HG03571 (cell line): ENCODE measurements at regions not wholly inside any gene's neighbourhood (a gene's known extent, or its start where the extent isn't known, plus 50 kb on each side); places are given as distances from the start of the nearest gene placed in this dataset.
A peak's percentile ranks its signal among the peaks of the same experiment; 100 is the strongest.

Experiments
- ATAC-seq: cut with Tn5 transposase; IDR thresholded peaks from one replicate; pipeline ENCODE4 v1.9.1; 2021; ENCODE audit not compliant: unreplicated experiment

DNA sequence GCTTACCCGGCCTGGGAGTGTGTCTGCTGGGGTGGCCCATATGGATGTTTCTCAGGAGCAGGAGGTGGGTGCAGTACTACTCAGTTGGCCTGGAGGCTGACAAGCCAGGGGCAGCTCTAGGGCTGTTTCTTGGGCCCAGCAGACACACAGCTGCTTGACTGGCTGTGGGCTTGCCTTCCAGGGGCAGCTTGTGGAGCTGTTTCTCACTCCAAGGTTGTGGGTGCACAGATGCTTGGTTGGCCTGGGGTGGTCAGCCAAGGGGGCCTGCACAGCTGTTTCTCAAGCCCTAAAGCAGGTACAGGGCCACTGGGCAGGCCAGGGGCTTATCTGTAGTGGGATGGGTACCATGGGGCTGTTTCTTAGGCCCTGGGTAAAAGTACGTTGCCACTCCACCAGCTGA lies 1078.1 kb upstream of the ADGRL2 start:
- ATAC-seq = no peak

DNA sequence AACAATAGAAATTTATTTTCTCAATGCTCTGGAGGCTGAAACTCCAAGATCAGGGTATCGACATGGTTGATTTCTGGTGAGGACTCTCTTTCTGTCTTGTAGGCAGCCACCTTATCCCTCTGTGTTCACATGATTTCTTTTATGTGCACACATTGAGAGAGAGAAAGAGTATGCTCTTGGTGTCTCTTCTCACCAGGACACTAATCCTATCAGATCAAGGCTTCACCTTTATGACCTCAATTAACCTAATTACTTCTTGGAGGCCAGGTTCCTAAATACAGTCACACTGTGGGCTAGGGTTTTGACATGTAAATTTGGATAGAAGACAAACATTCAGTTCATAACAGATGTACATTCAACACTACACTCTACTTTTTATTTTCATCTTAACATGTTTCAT lies 1094.2 kb upstream of the ADGRL2 start:
- no peak for ATAC-seq

DNA sequence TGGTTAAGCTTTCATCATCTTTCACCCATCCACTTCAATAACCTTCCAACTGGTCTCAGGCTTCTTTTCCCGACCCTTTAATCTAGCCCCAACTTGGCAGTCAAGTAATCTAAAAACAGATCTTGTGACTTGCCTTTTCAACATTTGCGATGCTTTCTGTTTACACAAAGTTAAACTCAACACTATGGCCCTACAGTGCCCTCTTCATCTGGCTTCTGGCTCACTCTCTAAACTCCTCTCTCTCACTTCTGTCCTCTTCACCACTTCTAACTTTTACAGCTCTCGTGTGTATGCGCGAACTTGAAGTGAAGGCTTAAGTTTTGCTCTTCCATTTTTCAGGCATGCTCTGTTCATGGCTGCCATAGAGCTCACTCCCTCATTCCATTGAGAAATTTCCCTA lies 1122.3 kb upstream of the ADGRL2 start:
- ATAC-seq = no peak

DNA sequence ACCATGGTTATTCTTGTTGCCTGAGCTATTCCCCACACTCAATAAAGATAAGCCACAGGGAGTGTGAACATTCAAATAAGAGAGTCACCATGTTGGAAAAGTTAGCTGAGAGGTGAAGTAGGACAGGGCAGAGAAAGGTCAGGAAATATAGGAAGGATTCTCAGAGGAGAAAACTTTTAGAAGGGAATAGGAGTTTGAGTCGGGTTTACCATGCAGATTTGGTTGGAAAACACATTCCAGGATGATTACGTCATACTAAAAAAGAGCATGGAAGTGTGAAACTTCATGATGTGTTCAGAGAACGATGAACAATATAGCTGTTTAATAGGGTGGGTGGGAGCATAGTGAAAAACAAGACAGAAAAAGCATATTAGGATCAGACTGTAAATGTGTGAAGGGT lies 1125.3 kb upstream of the ADGRL2 start:
- ATAC-seq = no peak

DNA sequence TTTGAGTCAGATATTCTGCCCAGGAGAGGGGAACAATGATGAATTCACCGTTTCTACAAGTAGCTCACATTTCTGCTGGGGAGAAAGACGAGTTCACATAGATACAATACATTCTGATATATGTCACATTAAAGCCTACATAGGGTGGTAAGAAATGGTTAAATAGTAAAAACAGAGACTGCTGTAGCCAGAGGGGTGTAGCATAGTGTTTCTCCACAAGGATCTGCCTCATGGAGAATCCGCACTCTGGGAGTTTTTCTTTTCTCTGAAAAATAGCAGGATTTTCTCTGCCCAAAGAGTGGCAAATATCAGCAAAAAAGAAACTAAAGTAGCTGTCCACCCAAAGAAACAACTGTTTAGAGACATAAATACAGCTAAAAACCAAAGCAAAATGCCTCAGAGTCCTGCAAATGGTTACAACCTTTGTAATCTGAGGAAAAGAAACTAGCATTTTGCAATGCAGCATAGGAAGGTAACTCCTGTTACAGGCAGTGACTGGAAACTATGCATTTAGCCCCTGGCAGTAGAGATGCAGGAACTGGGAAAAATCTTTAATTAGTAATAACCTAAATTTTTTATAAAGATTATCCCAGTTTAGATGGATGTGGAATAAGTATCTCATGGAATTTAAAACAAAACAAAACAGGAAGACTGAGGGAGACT lies 1126.7 kb upstream of the ADGRL2 start:
- no peak for ATAC-seq

DNA sequence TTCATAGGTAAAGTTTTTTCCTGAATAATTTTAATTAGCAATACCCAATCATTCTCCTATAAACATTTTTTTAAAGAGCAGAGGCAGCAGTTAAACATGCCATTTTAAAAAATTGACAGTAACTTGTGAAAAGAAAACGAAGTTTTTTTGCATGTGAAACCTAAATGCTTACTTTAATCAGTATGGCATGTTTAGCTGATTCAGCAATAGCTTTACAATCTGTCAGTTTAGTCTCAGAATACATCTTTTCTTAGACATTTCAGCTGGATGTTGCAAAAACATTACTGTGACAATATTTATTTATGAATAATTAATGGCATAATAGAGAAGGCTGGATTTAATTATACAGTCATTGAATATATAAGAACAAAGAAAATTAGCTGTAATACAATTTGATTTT lies 1132.4 kb upstream of the ADGRL2 start:
- ATAC-seq = no peak

DNA sequence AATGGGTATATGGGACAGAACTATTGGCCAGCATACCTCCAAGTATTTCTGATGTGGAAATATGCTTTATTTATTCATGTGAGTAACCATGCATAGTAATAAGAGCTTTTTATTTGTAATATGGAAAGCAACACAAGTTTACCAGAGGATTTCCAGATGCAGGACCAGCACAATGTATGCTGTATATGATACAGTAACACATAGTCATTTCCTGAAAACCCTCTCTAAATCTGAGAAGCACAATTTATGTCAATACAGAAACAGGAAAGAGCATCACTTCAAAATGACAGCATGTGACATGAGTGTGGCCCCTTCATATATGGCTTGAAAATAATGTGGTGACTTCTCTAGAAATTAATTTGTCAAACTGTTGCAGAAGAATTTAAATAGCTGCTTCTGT lies 1134.7 kb upstream of the ADGRL2 start:
- ATAC-seq = no peak

DNA sequence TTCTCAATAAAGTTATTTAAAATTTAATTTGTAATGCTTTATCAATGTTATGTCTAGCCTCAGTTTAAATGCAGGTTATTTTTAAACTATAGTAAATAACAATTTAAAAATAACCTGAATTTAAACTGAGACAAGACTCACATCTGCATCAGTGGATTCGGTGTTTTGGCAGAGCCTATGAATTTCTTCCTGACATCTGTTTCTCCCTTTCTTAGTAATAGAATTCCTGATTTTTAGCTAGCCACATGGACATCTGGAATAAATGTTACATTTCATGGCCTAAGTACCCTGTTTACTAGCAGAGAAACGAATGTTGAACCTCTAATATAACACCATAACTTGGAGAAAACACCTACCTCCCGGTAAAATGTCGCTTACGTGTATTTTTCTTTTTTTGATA lies 1141.6 kb upstream of the ADGRL2 start:
- no peak for ATAC-seq

DNA sequence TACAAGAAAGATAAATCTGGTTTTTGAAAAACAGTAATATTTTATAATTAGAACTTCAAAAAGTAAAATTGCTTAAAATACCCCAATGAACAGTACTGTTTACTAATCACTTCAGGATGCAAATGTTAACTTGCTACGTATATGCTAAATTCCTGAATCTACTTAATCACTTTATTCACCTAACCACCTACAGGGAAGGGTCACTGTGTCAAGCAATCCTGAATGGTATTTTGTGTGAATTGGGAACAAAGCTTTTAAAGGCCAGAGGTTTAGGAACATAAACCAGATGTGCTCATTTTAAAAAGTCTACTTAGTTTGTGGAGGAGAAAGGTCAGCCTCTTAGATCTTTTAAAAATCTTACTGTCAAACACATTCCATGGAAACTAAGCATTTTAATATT lies 1143.0 kb upstream of the ADGRL2 start:
- no peak for ATAC-seq

DNA sequence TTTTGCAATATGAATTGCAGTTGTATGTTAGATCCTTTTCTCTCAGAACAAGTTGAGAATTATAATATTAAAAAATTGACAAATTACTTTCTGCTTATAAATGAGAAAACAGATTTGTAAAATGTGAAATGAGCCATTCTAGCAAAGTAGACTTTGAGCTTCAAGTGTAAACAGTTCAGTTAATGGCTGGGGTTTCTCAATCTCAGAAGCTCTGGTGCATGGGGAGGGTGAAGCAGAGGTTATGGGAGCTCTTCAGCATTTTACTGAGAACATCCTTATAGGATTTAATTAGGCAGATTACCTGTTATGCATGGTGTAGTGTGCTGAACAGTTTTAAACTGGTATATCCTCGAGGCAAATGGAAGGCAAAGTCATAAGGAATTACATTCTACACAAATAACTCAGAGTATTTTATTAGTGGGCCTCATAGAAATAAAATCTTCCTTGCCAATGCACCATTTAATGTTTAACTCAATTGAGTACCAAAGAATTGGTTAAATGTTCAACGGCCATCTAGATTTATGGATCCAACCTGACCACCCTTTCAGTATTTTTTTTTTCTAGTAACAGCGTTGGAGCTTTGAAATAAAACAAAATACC lies 1143.6 kb upstream of the ADGRL2 start:
- no peak for ATAC-seq

DNA sequence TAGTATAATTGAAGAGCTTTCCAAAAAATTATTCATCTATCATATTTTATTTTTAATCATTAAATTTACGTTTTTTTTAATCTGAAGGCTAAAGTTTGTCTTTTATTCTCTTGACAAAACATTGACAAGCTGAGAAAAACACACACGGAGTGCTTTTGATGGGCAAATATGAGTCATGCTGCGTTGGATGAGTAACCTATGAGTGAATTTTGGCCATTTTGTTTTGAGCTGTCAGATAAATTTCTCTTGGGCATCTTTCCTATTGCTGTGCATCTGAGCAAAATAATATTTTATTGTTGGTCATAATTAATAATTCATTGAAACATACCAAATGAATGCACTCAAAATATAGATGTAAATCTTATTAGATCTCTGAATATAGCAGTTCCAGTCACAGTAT lies 1144.1 kb upstream of the ADGRL2 start:
- peak; percentile 47 for ATAC-seq

DNA sequence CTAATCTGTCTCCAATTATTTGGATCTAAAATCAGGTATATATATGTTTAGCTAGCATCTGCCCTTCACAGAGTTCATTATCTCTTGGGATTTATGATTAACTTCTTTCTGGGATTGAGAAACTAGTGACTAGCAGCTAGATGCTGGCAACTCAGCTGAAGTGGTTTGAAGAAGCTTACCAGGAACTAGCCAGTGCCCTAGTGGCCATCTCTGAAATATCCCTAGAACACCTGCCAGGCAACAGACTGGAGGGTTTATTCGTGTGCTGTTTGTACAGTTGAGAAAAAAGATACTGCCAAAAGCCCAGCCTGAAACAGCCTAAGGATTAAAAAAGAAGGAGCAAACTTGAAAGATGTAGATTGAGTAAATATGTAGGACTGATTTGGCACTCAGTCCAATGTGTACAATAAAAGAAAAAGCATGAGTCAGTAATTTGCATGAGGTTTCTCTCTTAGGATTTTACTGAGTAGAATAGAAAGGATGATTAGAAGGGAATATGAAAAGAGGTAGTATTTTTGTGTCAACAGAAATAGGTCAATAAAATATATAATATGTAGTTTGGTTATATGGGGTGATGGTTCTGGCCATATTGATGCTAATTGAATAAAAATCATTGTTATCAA lies 1144.6 kb upstream of the ADGRL2 start:
- ATAC-seq = peak; percentile 80

DNA sequence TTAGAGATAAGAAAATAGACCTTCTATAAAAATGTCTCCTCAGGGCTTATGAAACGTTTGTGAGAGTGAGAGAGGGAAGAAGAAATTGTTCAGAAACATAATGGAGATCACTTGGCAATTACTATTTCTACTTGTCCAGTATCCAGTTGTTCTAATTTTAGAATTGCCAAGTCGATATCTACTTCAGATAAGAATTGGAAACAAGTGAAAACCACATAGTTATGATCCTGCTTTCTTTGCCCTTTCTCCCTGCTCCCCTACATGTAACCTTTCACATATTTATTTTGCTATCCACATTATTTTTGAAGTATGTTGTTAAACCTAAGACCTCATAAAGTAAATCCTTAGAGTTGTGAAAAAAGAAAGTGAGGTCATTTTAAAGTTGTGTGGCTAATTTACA lies 1154.7 kb upstream of the ADGRL2 start:
- no peak for ATAC-seq

DNA sequence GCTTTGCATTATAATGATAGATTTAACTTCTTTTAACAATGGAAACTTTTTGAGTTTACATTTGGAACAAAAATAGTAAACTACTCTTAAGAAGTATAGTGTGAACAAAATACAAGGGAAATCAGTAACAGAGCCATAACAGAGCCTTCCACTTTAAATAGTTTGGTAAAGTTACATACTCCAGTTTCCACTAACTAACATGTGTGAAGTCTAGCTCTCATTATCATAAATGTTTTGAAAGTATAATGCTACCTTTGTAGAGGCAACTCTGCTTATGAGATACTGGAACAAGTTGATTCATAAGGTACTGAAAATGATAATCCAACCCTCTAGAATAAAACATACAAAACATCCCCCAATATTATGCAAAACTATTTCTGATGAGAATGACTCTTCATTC lies 1155.1 kb upstream of the ADGRL2 start:
- ATAC-seq = no peak

DNA sequence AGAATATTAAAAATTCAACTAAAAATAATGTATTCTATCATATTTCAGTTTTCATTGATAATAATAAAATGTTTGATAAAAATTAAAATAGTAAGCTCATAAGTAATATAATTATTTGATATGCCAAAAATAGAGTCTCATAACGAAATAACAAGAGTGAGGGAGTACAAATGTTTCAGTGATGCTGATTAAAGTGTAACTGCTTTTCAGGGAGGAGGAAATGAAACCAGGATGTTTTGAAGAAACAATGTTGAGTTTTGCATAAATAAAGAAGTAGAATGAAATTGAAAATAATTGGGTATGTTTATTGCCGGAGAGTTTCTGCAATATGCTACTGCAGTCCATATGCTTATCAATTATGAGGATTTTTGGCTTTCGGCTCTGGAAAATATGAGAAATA lies 1159.8 kb upstream of the ADGRL2 start:
- ATAC-seq = peak; percentile 57

DNA sequence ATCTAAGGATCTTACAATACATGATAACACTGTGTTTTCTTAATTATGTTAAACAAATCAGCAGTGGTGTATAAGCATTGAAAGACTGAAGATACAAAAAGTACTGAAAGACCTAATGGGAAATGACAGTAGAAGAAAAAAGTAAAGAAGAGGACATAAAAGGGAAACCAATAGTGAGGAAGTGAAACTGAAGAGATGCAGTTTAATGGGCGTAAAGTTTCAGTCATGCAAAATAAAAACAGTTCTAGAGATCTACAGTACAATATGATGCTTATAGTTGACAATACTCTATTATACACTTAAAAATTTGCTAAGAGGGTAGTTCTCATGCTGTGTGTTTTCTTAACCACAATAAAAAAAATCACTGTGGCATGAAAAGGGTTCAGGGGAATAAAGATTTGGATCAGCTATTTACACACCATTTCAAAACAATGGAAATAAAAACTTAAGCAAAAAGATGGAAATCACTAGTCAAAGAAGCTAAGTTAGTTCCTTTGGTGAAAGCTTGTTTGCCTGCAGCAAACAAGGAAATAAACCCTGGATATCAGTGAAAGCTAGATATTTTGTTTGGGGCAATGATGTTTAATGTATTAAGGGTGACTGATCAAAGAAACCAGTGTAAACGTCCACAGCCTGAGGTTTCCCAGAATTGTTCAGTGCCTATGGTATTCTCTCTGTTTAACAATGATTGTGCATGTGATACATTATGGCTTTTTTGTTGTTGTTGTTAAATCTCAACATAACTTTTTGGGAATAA lies 1160.8 kb upstream of the ADGRL2 start:
- ATAC-seq = peak; percentile 95

DNA sequence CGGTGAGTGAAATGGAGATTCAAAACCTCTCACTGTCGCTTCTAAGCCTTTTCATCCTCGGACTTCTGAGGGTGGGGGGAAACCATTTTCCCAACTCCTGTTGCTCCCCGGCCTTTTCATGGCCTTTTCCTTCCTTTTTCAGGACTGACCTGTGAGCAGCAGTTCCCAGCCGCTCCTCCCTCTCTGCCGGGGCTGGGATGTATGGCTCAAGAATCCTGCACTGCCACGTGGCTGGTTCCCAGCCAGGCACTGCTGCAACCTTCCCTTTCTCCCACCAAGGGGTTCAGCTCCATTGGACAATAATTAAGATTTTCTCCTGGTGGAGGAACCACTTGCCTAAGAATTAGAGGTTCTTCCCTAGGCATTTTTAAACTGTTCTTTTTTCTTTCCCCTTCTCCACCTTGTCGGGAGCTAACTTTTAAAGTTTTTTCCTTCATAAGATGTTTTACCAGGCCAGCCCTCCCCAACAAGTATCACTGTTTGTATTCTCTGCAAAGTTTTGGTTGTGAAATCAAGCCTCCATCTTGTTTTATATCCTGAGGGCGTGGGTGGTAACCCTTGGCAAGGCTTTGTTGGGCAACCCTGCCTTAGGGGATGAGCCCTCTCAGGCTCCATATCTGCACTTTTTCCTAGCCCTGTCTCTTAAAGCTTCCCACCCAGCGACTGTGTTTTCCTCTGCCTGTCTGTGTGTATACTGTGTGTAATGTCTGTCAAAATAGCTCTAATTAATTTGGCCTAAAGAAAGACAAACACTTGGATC lies 1166.6 kb upstream of the ADGRL2 start:
- ATAC-seq = no peak

DNA sequence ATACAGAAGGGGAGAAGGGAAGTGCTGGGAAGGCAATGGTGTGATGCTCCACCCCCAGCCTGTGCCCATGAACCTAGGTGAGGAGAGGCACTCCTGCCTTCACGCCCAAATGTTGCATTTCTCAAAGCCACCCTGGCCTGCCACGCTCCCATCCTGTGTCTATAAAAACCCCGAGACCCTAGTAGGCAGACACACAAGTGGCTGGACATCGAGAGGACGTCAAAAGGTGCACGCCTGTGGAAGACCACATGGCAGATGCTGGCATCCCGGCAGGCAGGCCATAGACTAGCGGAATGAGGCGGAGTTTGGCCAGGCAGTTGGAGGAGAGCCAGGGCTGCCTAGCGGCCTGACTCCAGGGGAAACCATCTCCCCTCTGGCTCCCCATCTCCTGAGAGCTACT lies 1168.5 kb upstream of the ADGRL2 start:
- ATAC-seq = no peak

DNA sequence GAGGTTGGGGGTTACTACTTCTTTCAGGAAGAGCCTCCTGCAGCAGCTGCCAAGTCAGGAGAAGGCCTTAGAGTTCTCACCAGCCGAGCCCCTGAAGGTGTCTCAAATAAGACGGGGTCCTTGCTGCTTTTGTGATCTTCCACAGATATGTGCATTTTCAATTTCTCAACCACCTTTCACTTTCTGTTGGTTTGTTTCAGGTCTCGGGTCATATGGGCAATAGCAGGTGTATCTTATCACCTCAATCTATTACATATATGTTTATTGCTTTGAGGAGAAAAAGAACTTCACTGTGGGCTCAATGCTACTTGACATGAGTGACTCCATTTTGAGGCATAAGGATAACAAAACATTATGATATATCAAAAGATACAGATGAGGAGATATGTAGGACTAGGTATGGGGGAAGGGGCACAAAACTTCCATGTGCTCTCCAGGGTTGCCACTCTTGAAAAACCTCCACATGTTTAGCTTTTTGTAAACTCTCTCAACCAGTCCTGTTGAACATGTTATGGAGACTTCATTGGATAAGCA lies 1171.4 kb upstream of the ADGRL2 start:
- peak; percentile 53 for ATAC-seq

DNA sequence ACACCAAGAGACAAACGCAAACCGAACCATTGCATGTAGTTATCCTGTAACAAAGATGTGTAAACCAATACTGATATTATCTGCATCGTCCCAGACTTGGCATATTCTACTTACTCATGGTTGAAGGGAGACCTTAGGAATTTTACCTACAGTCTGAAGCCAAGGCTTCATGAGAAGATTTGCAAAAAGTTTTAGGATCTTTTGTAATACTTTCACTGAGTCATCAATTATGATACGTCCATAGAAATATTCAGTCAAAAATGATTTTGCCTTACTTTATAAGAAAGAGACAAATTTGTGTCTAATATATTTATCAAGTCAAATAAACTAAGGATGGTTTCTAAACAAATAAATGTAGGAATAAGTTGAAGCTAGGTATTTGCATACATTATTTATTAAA lies 1176.1 kb upstream of the ADGRL2 start:
- ATAC-seq = no peak

DNA sequence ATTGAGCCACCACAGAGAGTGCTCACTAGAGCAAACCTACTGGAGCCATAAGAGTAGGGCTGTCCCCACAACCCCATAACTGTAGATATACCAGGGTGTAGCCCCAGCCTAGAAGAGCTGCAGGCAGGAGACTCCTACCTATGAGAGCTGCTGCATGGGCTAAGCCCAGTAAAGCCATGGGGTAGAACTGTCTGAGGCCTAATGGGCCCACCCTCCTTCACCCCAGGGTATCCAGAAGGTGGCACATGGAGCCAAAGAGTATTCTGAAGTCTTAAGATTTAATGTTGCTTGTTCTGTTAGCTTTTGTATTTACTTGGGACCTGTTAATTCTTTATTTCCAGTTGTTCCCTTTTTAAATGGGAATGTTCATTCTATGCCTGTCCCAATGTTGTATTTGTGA lies 1193.7 kb upstream of the ADGRL2 start:
- ATAC-seq = no peak
